ENCODE measurements at regions not wholly inside any gene's neighbourhood (a gene's known extent, or its start where the extent isn't known, plus 50 kb on each side); places are given as distances from the start of the nearest gene placed in this dataset.
"Not testable (repeated sequence)": the region's sequence is repeated elsewhere in the genome, so short reads cannot be mapped to it uniquely, and the experiment has no call there.

- Histone ChIP-seq H3K9me3 (ENCODE audit: control insufficient read depth, insufficient read depth, low read length) (no peaks in the 10 kb centered on the region), H3K36me3 (ENCODE audit: control insufficient read depth, insufficient read depth, low read length) (no peaks in the 10 kb centered on the region), H3K4me1 (ENCODE audit: control insufficient read depth, insufficient read depth, low read length) (no peaks in the 10 kb centered on the region), H3K27me3 (ENCODE audit: control insufficient read depth, insufficient read depth, low read length) (no peaks in the 10 kb centered on the region), H3K9ac (ENCODE audit: low read depth, low read length) (no peak overlapping the region), H3K4me3 (ENCODE audit: low read depth, low read length) (no peak overlapping the region)
These were observed 420.1 kb upstream of the BTBD3 start for GRCh38 chr20:11497545-11497944.

- Histone ChIP-seq H3K9ac (ENCODE audit: low read depth, low read length) (no peak overlapping the region), H3K27me3 (ENCODE audit: control insufficient read depth, insufficient read depth, low read length) (no peaks in the 10 kb centered on the region), H3K9me3 (ENCODE audit: control insufficient read depth, insufficient read depth, low read length) (no peaks in the 10 kb centered on the region), H3K4me1 (ENCODE audit: control insufficient read depth, insufficient read depth, low read length) (no peaks in the 10 kb centered on the region), H3K4me3 (ENCODE audit: low read depth, low read length) (no peak overlapping the region), H3K36me3 (ENCODE audit: control insufficient read depth, insufficient read depth, low read length) (no peaks in the 10 kb centered on the region)
These were observed 418.5 kb upstream of the BTBD3 start for GRCh38 chr20:11499101-11499634.

- no peaks in the 10 kb centered on the region for H3K4me1 ChIP-seq (ENCODE audit: control insufficient read depth, insufficient read depth, low read length)
- H3K9ac ChIP-seq (ENCODE audit: low read depth, low read length) = no peak overlapping the region
- H3K27me3 ChIP-seq (ENCODE audit: control insufficient read depth, insufficient read depth, low read length) = no peaks in the 10 kb centered on the region
- no peaks in the 10 kb centered on the region for H3K36me3 ChIP-seq (ENCODE audit: control insufficient read depth, insufficient read depth, low read length)
- H3K4me3 ChIP-seq (ENCODE audit: low read depth, low read length) = no peak overlapping the region
- H3K9me3 ChIP-seq (ENCODE audit: control insufficient read depth, insufficient read depth, low read length) = no peaks in the 10 kb centered on the region
These were observed 415.6 kb upstream of the BTBD3 start for GRCh38 chr20:11502061-11502460.

- H3K9ac ChIP-seq (ENCODE audit: low read depth, low read length) = no peak overlapping the region
- no peak overlapping the region for H3K4me3 ChIP-seq (ENCODE audit: low read depth, low read length)
- no peaks in the 10 kb centered on the region for H3K27me3 ChIP-seq (ENCODE audit: control insufficient read depth, insufficient read depth, low read length)
- no peaks in the 10 kb centered on the region for H3K9me3 ChIP-seq (ENCODE audit: control insufficient read depth, insufficient read depth, low read length)
- no peaks in the 10 kb centered on the region for H3K36me3 ChIP-seq (ENCODE audit: control insufficient read depth, insufficient read depth, low read length)
- H3K4me1 ChIP-seq (ENCODE audit: control insufficient read depth, insufficient read depth, low read length) = no peaks in the 10 kb centered on the region
These were observed 415.0 kb upstream of the BTBD3 start for GRCh38 chr20:11502671-11503070.

- no peaks in the 10 kb centered on the region for H3K27me3 ChIP-seq (ENCODE audit: control insufficient read depth, insufficient read depth, low read length)
- H3K4me3 ChIP-seq (ENCODE audit: low read depth, low read length) = no peak overlapping the region
- H3K36me3 ChIP-seq (ENCODE audit: control insufficient read depth, insufficient read depth, low read length) = no peaks in the 10 kb centered on the region
- no peaks in the 10 kb centered on the region for H3K4me1 ChIP-seq (ENCODE audit: control insufficient read depth, insufficient read depth, low read length)
- H3K9ac ChIP-seq (ENCODE audit: low read depth, low read length) = no peak overlapping the region
- no peaks in the 10 kb centered on the region for H3K9me3 ChIP-seq (ENCODE audit: control insufficient read depth, insufficient read depth, low read length)
These were observed 407.9 kb upstream of the BTBD3 start for GRCh38 chr20:11509776-11510175.

- Histone ChIP-seq H3K36me3 (ENCODE audit: control insufficient read depth, insufficient read depth, low read length) (no peaks in the 10 kb centered on the region), H3K27me3 (ENCODE audit: control insufficient read depth, insufficient read depth, low read length) (no peaks in the 10 kb centered on the region), H3K4me3 (ENCODE audit: low read depth, low read length) (no peak overlapping the region), H3K9ac (ENCODE audit: low read depth, low read length) (no peak overlapping the region), H3K9me3 (ENCODE audit: control insufficient read depth, insufficient read depth, low read length) (no peaks in the 10 kb centered on the region), H3K4me1 (ENCODE audit: control insufficient read depth, insufficient read depth, low read length) (no peaks in the 10 kb centered on the region)
These were observed 405.9 kb upstream of the BTBD3 start for GRCh38 chr20:11511821-11512220.

GRCh38 chr20:11513241-11513745 is 404.4 kb upstream of the BTBD3 start:
- not testable (repeated sequence) for H3K9ac ChIP-seq (ENCODE audit: low read depth, low read length); H3K4me1 ChIP-seq (ENCODE audit: control insufficient read depth, insufficient read depth, low read length); H3K4me3 ChIP-seq (ENCODE audit: low read depth, low read length); H3K9me3 ChIP-seq (ENCODE audit: control insufficient read depth, insufficient read depth, low read length); H3K27me3 ChIP-seq (ENCODE audit: control insufficient read depth, insufficient read depth, low read length); H3K36me3 ChIP-seq (ENCODE audit: control insufficient read depth, insufficient read depth, low read length)

- Histone ChIP-seq H3K4me1 (ENCODE audit: control insufficient read depth, insufficient read depth, low read length) (no peaks in the 10 kb centered on the region), H3K36me3 (ENCODE audit: control insufficient read depth, insufficient read depth, low read length) (no peaks in the 10 kb centered on the region), H3K9me3 (ENCODE audit: control insufficient read depth, insufficient read depth, low read length) (no peaks in the 10 kb centered on the region), H3K27me3 (ENCODE audit: control insufficient read depth, insufficient read depth, low read length) (no peaks in the 10 kb centered on the region), H3K4me3 (ENCODE audit: low read depth, low read length) (no peak overlapping the region), H3K9ac (ENCODE audit: low read depth, low read length) (no peak overlapping the region)
These were observed 401.2 kb upstream of the BTBD3 start for GRCh38 chr20:11516448-11516847.

GRCh38 chr20:11520596-11520995 is 397.1 kb upstream of the BTBD3 start:
- Histone ChIP-seq H3K4me1 (ENCODE audit: control insufficient read depth, insufficient read depth, low read length) (no peaks in the 10 kb centered on the region), H3K9ac (ENCODE audit: low read depth, low read length) (no peak overlapping the region), H3K27me3 (ENCODE audit: control insufficient read depth, insufficient read depth, low read length) (no peaks in the 10 kb centered on the region), H3K36me3 (ENCODE audit: control insufficient read depth, insufficient read depth, low read length) (no peaks in the 10 kb centered on the region), H3K4me3 (ENCODE audit: low read depth, low read length) (no peak overlapping the region), H3K9me3 (ENCODE audit: control insufficient read depth, insufficient read depth, low read length) (no peaks in the 10 kb centered on the region)

GRCh38 chr20:11521476-11522365 is 396.0 kb upstream of the BTBD3 start:
- Histone ChIP-seq H3K27me3 (ENCODE audit: control insufficient read depth, insufficient read depth, low read length) (no peaks in the 10 kb centered on the region), H3K9ac (ENCODE audit: low read depth, low read length) (no peak overlapping the region), H3K9me3 (ENCODE audit: control insufficient read depth, insufficient read depth, low read length) (no peaks in the 10 kb centered on the region), H3K4me1 (ENCODE audit: control insufficient read depth, insufficient read depth, low read length) (no peaks in the 10 kb centered on the region), H3K4me3 (ENCODE audit: low read depth, low read length) (no peak overlapping the region), H3K36me3 (ENCODE audit: control insufficient read depth, insufficient read depth, low read length) (no peaks in the 10 kb centered on the region)

- Histone ChIP-seq H3K27me3 (ENCODE audit: control insufficient read depth, insufficient read depth, low read length) (no peaks in the 10 kb centered on the region), H3K36me3 (ENCODE audit: control insufficient read depth, insufficient read depth, low read length) (no peaks in the 10 kb centered on the region), H3K4me3 (ENCODE audit: low read depth, low read length) (no peak overlapping the region), H3K9me3 (ENCODE audit: control insufficient read depth, insufficient read depth, low read length) (no peaks in the 10 kb centered on the region), H3K4me1 (ENCODE audit: control insufficient read depth, insufficient read depth, low read length) (no peaks in the 10 kb centered on the region), H3K9ac (ENCODE audit: low read depth, low read length) (no peak overlapping the region)
These were observed 395.3 kb upstream of the BTBD3 start for GRCh38 chr20:11522366-11522741.

GRCh38 chr20:11529047-11529446 is 388.6 kb upstream of the BTBD3 start:
- peaks cover 7% of the 10 kb centered on the region for H3K9me3 ChIP-seq (ENCODE audit: control insufficient read depth, insufficient read depth, low read length)
- no peak overlapping the region for H3K9ac ChIP-seq (ENCODE audit: low read depth, low read length)
- no peak overlapping the region for H3K4me3 ChIP-seq (ENCODE audit: low read depth, low read length)
- H3K4me1 ChIP-seq (ENCODE audit: control insufficient read depth, insufficient read depth, low read length) = no peaks in the 10 kb centered on the region
- no peaks in the 10 kb centered on the region for H3K36me3 ChIP-seq (ENCODE audit: control insufficient read depth, insufficient read depth, low read length)
- H3K27me3 ChIP-seq (ENCODE audit: control insufficient read depth, insufficient read depth, low read length) = no peaks in the 10 kb centered on the region
